CD8-positive, alpha-beta memory T cell (primary cell): ENCODE measurements at regions not wholly inside any gene's neighbourhood (a gene's known extent, or its start where the extent isn't known, plus 50 kb on each side); places are given as distances from the start of the nearest gene placed in this dataset.

ENCODE experiments used
- CTCF ChIA-PET: fragments of 350-600 bp; sonication (Branson Sonifier 250); formaldehyde crosslinking; loops from one replicate; lab custom pipeline; 2021; ENCODE audit warnings: antibody characterized with exemption; lab: Charles Lee
- POLR2A ChIA-PET: fragments of 350-600 bp; sonication (Branson Sonifier 250); formaldehyde crosslinking; loops from one replicate; lab custom pipeline; 2021; ENCODE audit warnings: antibody characterized with exemption; lab: Charles Lee
- DNase-seq, 5 donors: peaks; one replicate each; pipeline versions ENCODE4 v3.0.0 to v3.0.0-alpha.2; 2020 to 2022; ENCODE audit warnings: mixed read lengths in 1 of 5
- H3K27ac ChIP-seq: one replicate; pipeline ENCODE4 v1.7.0; 2013; ENCODE audit warnings: low read depth, mild to moderate bottlenecking, low read length, moderate library complexity
- H3K27me3 ChIP-seq: 2 replicates; pipeline ENCODE4 v1.7.0; 2013; ENCODE audit warnings: low read length, mild to moderate bottlenecking; ENCODE audit not compliant: insufficient read depth, poor library complexity, severe bottlenecking
- H3K36me3 ChIP-seq: 2 replicates; pipeline ENCODE4 v1.7.0; 2013; ENCODE audit warnings: mild to moderate bottlenecking, low read length, moderate library complexity; ENCODE audit not compliant: insufficient read depth
- H3K4me1 ChIP-seq: 2 replicates; pipeline ENCODE4 v1.7.0; 2013; ENCODE audit warnings: mild to moderate bottlenecking, low read length, moderate library complexity; ENCODE audit not compliant: insufficient read depth
- H3K4me3 ChIP-seq: 2 replicates; pipeline ENCODE4 v1.7.0; 2013; ENCODE audit warnings: mild to moderate bottlenecking, low read length
- H3K9me3 ChIP-seq: 2 replicates; pipeline ENCODE4 v1.7.0; 2013; ENCODE audit warnings: mild to moderate bottlenecking, low read length
- H3K27ac Mint-ChIP-seq, 8 donors: one replicate each; pipeline ENCODE4 v1.8.0; 2020 to 2021; ENCODE audit warnings: mixed read lengths in 8 of 8, mild to moderate bottlenecking in 6 of 8, inconsistent platforms in 3 of 8, moderate library complexity in 3 of 8
- H3K27me3 Mint-ChIP-seq, 2 donors: one replicate each; pipeline ENCODE4 v1.8.0; 2020 to 2021; ENCODE audit warnings: mixed read lengths in 2 of 2, mild to moderate bottlenecking in 1 of 2, moderate library complexity in 1 of 2
- H3K36me3 Mint-ChIP-seq, 3 donors: one replicate each; pipeline ENCODE4 v1.8.0; 2020 to 2021; ENCODE audit warnings: mixed read lengths in 3 of 3, inconsistent platforms in 1 of 3, mild to moderate bottlenecking in 1 of 3
- H3K4me1 Mint-ChIP-seq, 3 donors: one replicate each; pipeline ENCODE4 v1.8.0; 2020 to 2021; ENCODE audit warnings: mixed read lengths in 3 of 3, inconsistent platforms in 1 of 3, mild to moderate bottlenecking in 1 of 3
- H3K4me3 Mint-ChIP-seq, 7 donors: one replicate each; pipeline ENCODE4 v1.8.0; 2020 to 2021; ENCODE audit warnings: mixed read lengths in 7 of 7, mild to moderate bottlenecking in 6 of 7, moderate library complexity in 4 of 7, inconsistent platforms in 2 of 7
- H3K9me3 Mint-ChIP-seq, 5 donors: one replicate each; pipeline ENCODE4 v1.8.0; 2020 to 2022; ENCODE audit warnings: mixed read lengths in 5 of 5, mild to moderate bottlenecking in 3 of 5, moderate library complexity in 2 of 5, inconsistent platforms in 1 of 5

DNA sequence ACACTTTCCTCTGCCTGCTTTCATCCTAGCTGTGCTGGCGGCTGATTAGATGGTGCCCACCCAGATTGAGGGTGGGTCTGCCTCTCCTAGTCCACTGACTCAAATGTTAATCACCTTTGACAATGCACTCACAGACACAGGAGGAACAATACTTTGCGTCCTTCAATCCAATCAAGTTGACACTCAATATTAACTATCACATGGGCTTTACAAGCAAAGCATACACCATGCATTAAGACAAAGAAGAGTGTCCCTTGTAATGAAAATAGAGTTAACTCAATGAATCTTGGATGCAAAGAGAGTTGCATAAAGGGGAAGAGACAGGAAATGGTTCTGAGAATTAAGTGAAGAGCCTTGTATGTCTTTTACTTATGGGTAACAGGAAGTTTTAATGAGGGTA is 298.7 kb upstream of the BRINP1 start:
- DNase-seq: no peak
- no peaks in the 10 kb centered on the region for H3K36me3 ChIP-seq
- H3K27ac Mint-ChIP-seq: no peak overlapping the region
- no peak overlapping the region for H3K4me3 ChIP-seq
- H3K27ac ChIP-seq: no peak overlapping the region
- H3K27me3 ChIP-seq: no peaks in the 10 kb centered on the region
- H3K4me1 Mint-ChIP-seq: no peaks in the 10 kb centered on the region
- no peaks in the 10 kb centered on the region for H3K36me3 Mint-ChIP-seq
- peaks cover 0 to 4% (median 3%) of the 10 kb centered on the region in 5 donors for H3K9me3 Mint-ChIP-seq
- POLR2A ChIA-PET: no interaction called here
- peaks cover 0 to 2% of the 10 kb centered on the region in 2 donors for H3K27me3 Mint-ChIP-seq
- H3K4me1 ChIP-seq: no peaks in the 10 kb centered on the region
- H3K9me3 ChIP-seq: no peaks in the 10 kb centered on the region
- no peak overlapping the region for H3K4me3 Mint-ChIP-seq
- CTCF ChIA-PET: no interaction called here

DNA sequence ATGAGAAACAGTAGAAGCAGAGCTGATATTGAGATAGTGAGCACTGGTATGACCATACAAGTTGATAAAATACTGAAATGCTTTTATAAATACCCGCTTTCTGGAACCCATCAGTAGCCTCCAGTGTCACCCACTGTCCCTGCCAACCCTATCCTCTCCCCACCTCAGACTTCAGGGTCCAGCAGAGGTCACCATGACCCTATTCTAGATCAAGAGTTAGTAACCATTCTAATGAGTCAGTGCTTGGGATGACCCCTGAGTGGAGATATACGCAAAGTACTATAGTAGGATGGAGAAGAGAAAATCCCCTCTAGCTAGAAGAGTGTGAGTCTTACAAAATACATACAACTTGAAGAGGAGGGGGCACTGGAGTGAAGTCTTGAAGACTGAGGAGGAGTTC is 297.9 kb upstream of the BRINP1 start:
- H3K27ac Mint-ChIP-seq: no peak overlapping the region
- H3K4me1 Mint-ChIP-seq: no peaks in the 10 kb centered on the region
- Histone ChIP-seq H3K27ac (no peak overlapping the region), H3K4me3 (no peak overlapping the region), H3K36me3 (no peaks in the 10 kb centered on the region), H3K27me3 (no peaks in the 10 kb centered on the region), H3K4me1 (no peaks in the 10 kb centered on the region), H3K9me3 (no peaks in the 10 kb centered on the region)
- peaks cover 0 to 2% of the 10 kb centered on the region in 2 donors for H3K27me3 Mint-ChIP-seq
- DNase-seq: no peak
- CTCF ChIA-PET: no interaction called here
- POLR2A ChIA-PET: no interaction called here
- no peak overlapping the region for H3K4me3 Mint-ChIP-seq
- H3K9me3 Mint-ChIP-seq: peaks cover 0 to 4% (median 3%) of the 10 kb centered on the region in 5 donors
- H3K36me3 Mint-ChIP-seq: no peaks in the 10 kb centered on the region

- Mint-ChIP-seq H3K4me3 (no peak overlapping the region), H3K36me3 (no peaks in the 10 kb centered on the region), H3K27me3 (no peaks in the 10 kb centered on the region), H3K27ac (no peak overlapping the region), H3K4me1 (no peaks in the 10 kb centered on the region), H3K9me3 (peaks cover 0 to 4% (median 0%) of the 10 kb centered on the region in 5 donors)
- ChIA-PET POLR2A (no interaction called here), CTCF (no interaction called here)
- H3K9me3 ChIP-seq: no peaks in the 10 kb centered on the region
- no peak overlapping the region for H3K4me3 ChIP-seq
- no peaks in the 10 kb centered on the region for H3K36me3 ChIP-seq
- H3K27ac ChIP-seq: no peak overlapping the region
- H3K4me1 ChIP-seq: no peaks in the 10 kb centered on the region
- no peak for DNase-seq
- no peaks in the 10 kb centered on the region for H3K27me3 ChIP-seq
Measured at GRCh38 chr9:119662329-119662728, 293.1 kb upstream of the BRINP1 start.

DNA sequence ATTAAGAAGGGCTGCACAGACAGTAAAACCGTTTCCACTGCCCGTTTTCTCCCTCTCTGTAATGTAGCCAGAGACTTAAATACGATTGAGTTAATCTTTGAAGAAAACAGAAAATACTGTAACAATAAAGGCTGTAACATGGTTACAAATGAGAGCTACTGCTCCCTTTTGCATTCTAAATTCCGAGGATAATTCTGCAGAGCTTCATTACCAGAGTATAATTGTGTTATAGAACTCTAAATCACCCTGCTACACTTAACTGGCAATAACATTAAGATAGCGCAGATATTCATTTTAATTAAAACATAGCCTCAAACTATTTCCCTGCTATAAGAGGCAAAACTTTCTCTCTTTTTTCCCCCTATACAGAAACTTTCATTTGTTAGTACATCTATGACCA is 283.7 kb upstream of the BRINP1 start:
- no peaks in the 10 kb centered on the region for H3K27me3 Mint-ChIP-seq
- CTCF ChIA-PET: no interaction called here
- Histone ChIP-seq H3K36me3 (no peaks in the 10 kb centered on the region), H3K9me3 (no peaks in the 10 kb centered on the region), H3K4me1 (no peaks in the 10 kb centered on the region), H3K27ac (no peak overlapping the region), H3K4me3 (no peak overlapping the region), H3K27me3 (no peaks in the 10 kb centered on the region)
- no peaks in the 10 kb centered on the region for H3K4me1 Mint-ChIP-seq
- H3K9me3 Mint-ChIP-seq: peaks cover 0 to 2% (median 1%) of the 10 kb centered on the region in 5 donors
- no peak overlapping the region for H3K4me3 Mint-ChIP-seq
- POLR2A ChIA-PET: no interaction called here
- no peak overlapping the region for H3K27ac Mint-ChIP-seq
- H3K36me3 Mint-ChIP-seq: no peaks in the 10 kb centered on the region
- DNase-seq: no peak

DNA sequence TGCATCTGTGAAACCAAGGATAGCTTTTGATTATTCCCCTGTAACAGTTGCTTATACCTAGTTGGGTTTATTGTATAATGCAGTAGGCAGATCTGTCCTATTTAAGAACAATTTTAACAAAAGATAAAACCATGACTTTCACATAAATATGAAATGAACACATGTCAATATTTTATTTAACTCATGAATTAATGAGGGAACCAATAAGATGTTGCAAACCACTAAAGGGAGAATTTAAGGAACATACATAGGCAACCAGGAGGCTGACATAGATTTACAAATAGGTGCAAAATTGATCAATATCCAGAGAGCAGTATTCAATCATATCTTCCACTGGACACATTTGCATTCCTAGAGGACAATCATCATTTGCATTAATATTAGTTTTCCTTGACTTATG is 280.0 kb upstream of the BRINP1 start:
- H3K27me3 Mint-ChIP-seq: no peaks in the 10 kb centered on the region
- Histone ChIP-seq H3K9me3 (no peaks in the 10 kb centered on the region), H3K27ac (no peak overlapping the region), H3K27me3 (no peaks in the 10 kb centered on the region), H3K4me3 (no peak overlapping the region), H3K4me1 (no peaks in the 10 kb centered on the region), H3K36me3 (no peaks in the 10 kb centered on the region)
- DNase-seq: no peak
- ChIA-PET CTCF (no interaction called here), POLR2A (no interaction called here)
- peaks cover 0 to 5% (median 3%) of the 10 kb centered on the region in 5 donors for H3K9me3 Mint-ChIP-seq
- H3K4me3 Mint-ChIP-seq: no peak overlapping the region
- H3K4me1 Mint-ChIP-seq: no peaks in the 10 kb centered on the region
- peaks cover 0 to 2% (median 0%) of the 10 kb centered on the region in 3 donors for H3K36me3 Mint-ChIP-seq
- H3K27ac Mint-ChIP-seq: no peak overlapping the region

GRCh38 chr9:119639287-119639955 is 270.2 kb upstream of the BRINP1 start:
- Mint-ChIP-seq H3K9me3 (peaks cover 0 to 15% (median 0%) of the 10 kb centered on the region in 5 donors), H3K4me3 (no peak overlapping the region), H3K36me3 (no peaks in the 10 kb centered on the region), H3K27me3 (no peaks in the 10 kb centered on the region), H3K4me1 (no peaks in the 10 kb centered on the region), H3K27ac (no peak overlapping the region)
- Histone ChIP-seq H3K4me3 (no peak overlapping the region), H3K36me3 (no peaks in the 10 kb centered on the region), H3K9me3 (no peaks in the 10 kb centered on the region), H3K4me1 (no peaks in the 10 kb centered on the region), H3K27me3 (no peaks in the 10 kb centered on the region), H3K27ac (no peak overlapping the region)
- ChIA-PET CTCF (no interaction called here), POLR2A (no interaction called here)
- DNase-seq: no peak

DNA sequence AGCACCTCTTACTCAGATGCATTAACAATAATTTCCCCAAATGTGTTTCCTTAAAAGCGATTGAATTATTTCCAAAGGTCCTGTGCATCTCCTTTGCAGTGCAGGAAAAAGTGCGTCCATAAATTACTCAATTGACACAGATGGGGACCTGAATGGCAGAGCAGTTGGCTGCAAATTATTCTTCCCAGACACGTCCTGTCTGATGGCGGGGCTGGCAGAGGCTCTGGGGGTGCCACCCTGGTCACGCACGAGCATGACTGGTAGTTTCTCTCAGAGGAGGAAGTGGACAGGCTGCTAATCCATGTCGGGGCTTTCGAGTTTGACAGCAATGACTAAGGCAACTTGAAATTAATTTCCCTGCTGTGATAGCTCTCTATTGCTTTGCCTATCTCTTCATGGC is 264.8 kb upstream of the BRINP1 start:
- no peaks in the 10 kb centered on the region for H3K36me3 Mint-ChIP-seq
- H3K4me3 Mint-ChIP-seq: no peak overlapping the region
- H3K4me3 ChIP-seq: no peak overlapping the region
- no peaks in the 10 kb centered on the region for H3K4me1 Mint-ChIP-seq
- H3K27ac Mint-ChIP-seq: no peak overlapping the region
- no peaks in the 10 kb centered on the region for H3K36me3 ChIP-seq
- ChIA-PET CTCF (no interaction called here), POLR2A (no interaction called here)
- DNase-seq: no peak
- no peaks in the 10 kb centered on the region for H3K9me3 ChIP-seq
- H3K27ac ChIP-seq: no peak overlapping the region
- peaks cover 0 to 14% (median 0%) of the 10 kb centered on the region in 5 donors for H3K9me3 Mint-ChIP-seq
- no peaks in the 10 kb centered on the region for H3K27me3 Mint-ChIP-seq
- H3K4me1 ChIP-seq: no peaks in the 10 kb centered on the region
- no peaks in the 10 kb centered on the region for H3K27me3 ChIP-seq

DNA sequence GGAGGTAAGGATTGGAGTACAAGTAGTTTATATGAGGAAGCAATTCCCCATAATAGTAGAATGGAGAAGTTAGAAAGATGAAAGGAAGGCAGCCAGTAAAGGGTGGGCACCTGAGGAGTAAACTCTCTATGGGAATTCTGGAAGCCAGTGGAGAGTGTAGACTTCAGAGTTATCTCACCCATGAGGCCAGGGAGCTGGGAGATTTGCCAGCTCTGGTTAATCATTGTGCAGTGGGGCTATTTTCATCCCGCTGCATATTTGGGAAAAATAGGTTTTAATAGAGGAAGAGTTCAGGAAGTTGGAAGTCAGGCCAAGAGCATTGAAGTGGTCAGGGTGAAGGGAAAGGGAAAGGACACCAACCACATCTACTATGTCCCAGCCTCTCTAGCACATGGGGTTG is 242.3 kb upstream of the BRINP1 start:
- no peak overlapping the region for H3K27ac Mint-ChIP-seq

More for the DNA sequence above, 242.3 kb upstream of the BRINP1 start:
- Histone ChIP-seq H3K9me3 (no peaks in the 10 kb centered on the region), H3K4me3 (no peak overlapping the region), H3K36me3 (no peaks in the 10 kb centered on the region), H3K4me1 (no peaks in the 10 kb centered on the region), H3K27ac (no peak overlapping the region), H3K27me3 (no peaks in the 10 kb centered on the region)
- H3K4me1 Mint-ChIP-seq: no peaks in the 10 kb centered on the region
- H3K9me3 Mint-ChIP-seq: peaks cover under 1 to 14% (median 3%) of the 10 kb centered on the region in 5 donors
- no peaks in the 10 kb centered on the region for H3K36me3 Mint-ChIP-seq
- DNase-seq: no peak
- ChIA-PET POLR2A (no interaction called here), CTCF (no interaction called here)
- H3K27me3 Mint-ChIP-seq: no peaks in the 10 kb centered on the region
- H3K4me3 Mint-ChIP-seq: no peak overlapping the region
